ENCODE measurements at regions not wholly inside any gene's neighbourhood (a gene's known extent, or its start where the extent isn't known, plus 50 kb on each side); places are given as distances from the start of the nearest gene placed in this dataset.

GRCh38 chr18:38963943-38964660 is 1398.5 kb upstream of the CELF4 start:
- no peak for ATAC-seq
- H3K36me3 Mint-ChIP-seq, result no peaks in the 10 kb centered on the region
- no peaks in the 10 kb centered on the region for H3K4me1 Mint-ChIP-seq
- intact Hi-C loops (cut with micrococcal nuclease), result no loop called here
- no peaks in the 10 kb centered on the region for H3K27me3 Mint-ChIP-seq (ENCODE audit: low read depth in 2 of 2)
- H3K4me3 Mint-ChIP-seq, result no peak overlapping the region
- no peak overlapping the region for H3K27ac Mint-ChIP-seq
- no peak overlapping the region for H3K27ac ChIP-seq (ENCODE audit: low read length)
- DNase-seq, result no peak
- H3K9me3 ChIP-seq (ENCODE audit: control insufficient read depth, insufficient read depth, low read length), result no peaks in the 10 kb centered on the region
- H3K4me3 ChIP-seq (ENCODE audit: low read length), result no peak overlapping the region
- peaks cover 6 to 23% of the 10 kb centered on the region in 2 donors for H3K9me3 Mint-ChIP-seq
- no peaks in the 10 kb centered on the region for H3K4me1 ChIP-seq (ENCODE audit: control insufficient read depth, insufficient read depth, low read length)
- WGBS (ENCODE audit: insufficient coverage), result 80% methylated on average over 1 of the region's 3 CpGs
- no peaks in the 10 kb centered on the region for H3K36me3 ChIP-seq (ENCODE audit: control insufficient read depth, insufficient read depth, low read length)
- TF ChIP-seq, protein P1, sequence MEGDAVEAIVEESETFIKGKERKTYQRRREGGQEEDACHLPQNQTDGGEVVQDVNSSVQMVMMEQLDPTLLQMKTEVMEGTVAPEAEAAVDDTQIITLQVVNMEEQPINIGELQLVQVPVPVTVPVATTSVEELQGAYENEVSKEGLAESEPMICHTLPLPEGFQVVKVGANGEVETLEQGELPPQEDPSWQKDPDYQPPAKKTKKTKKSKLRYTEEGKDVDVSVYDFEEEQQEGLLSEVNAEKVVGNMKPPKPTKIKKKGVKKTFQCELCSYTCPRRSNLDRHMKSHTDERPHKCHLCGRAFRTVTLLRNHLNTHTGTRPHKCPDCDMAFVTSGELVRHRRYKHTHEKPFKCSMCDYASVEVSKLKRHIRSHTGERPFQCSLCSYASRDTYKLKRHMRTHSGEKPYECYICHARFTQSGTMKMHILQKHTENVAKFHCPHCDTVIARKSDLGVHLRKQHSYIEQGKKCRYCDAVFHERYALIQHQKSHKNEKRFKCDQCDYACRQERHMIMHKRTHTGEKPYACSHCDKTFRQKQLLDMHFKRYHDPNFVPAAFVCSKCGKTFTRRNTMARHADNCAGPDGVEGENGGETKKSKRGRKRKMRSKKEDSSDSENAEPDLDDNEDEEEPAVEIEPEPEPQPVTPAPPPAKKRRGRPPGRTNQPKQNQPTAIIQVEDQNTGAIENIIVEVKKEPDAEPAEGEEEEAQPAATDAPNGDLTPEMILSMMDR (IDR thresholded peaks at IDR 0.05), result no peak
- H3K27me3 ChIP-seq (ENCODE audit: control insufficient read depth, insufficient read depth, low read length), result no peaks in the 10 kb centered on the region

DNA sequence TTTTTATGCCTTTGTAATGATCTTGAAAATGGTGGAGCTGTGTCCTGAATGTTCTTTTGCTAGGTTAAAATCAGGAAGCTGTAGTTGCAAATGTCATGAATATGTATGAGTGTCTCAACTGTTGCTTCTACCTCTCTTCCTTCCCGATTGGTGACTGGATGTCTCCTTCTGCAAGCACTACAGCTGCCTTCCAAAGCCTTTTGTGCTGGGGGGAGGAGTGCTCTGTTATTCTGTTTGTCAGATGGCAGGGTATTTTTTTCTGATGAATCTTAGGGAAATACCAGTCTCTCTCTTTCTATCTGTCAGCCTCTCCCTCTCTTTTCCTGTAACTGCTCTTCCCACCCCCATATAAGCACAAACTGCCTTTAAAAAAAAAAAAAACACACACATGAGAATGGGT is 1396.3 kb upstream of the CELF4 start:
- TF ChIP-seq, protein P1 (IDR thresholded peaks at IDR 0.05), result no peak
- Histone ChIP-seq H3K4me1 (ENCODE audit: control insufficient read depth, insufficient read depth, low read length) (no peaks in the 10 kb centered on the region), H3K27me3 (ENCODE audit: control insufficient read depth, insufficient read depth, low read length) (no peaks in the 10 kb centered on the region), H3K36me3 (ENCODE audit: control insufficient read depth, insufficient read depth, low read length) (no peaks in the 10 kb centered on the region), H3K9me3 (ENCODE audit: control insufficient read depth, insufficient read depth, low read length) (no peaks in the 10 kb centered on the region), H3K27ac (ENCODE audit: low read length) (no peak overlapping the region), H3K4me3 (ENCODE audit: low read length) (no peak overlapping the region)
- Mint-ChIP-seq H3K36me3 (no peaks in the 10 kb centered on the region), H3K9me3 (peaks cover 6 to 19% of the 10 kb centered on the region in 2 donors), H3K4me3 (no peak overlapping the region), H3K27me3 (ENCODE audit: low read depth in 2 of 2) (no peaks in the 10 kb centered on the region), H3K4me1 (no peaks in the 10 kb centered on the region), H3K27ac (no peak overlapping the region)
- no peak for DNase-seq
- intact Hi-C loops (cut with micrococcal nuclease), result no loop called here
- 100% methylated on average over 1 of the region's 1 CpG for WGBS (ENCODE audit: insufficient coverage)
- ATAC-seq, result no peak

GRCh38 chr18:38957736-38958135 is 1392.1 kb upstream of the CELF4 start:
- H3K4me1 Mint-ChIP-seq, result no peaks in the 10 kb centered on the region
- H3K4me1 ChIP-seq (ENCODE audit: control insufficient read depth, insufficient read depth, low read length), result no peaks in the 10 kb centered on the region
- no peak overlapping the region for H3K27ac ChIP-seq (ENCODE audit: low read length)
- intact Hi-C loops (cut with micrococcal nuclease), result no loop called here
- H3K4me3 ChIP-seq (ENCODE audit: low read length), result no peak overlapping the region
- ATAC-seq (no peak), DNase-seq (no peak)
- no peaks in the 10 kb centered on the region for H3K27me3 Mint-ChIP-seq (ENCODE audit: low read depth in 2 of 2)
- no peaks in the 10 kb centered on the region for H3K36me3 ChIP-seq (ENCODE audit: control insufficient read depth, insufficient read depth, low read length)
- H3K9me3 ChIP-seq (ENCODE audit: control insufficient read depth, insufficient read depth, low read length), result no peaks in the 10 kb centered on the region
- H3K27me3 ChIP-seq (ENCODE audit: control insufficient read depth, insufficient read depth, low read length), result no peaks in the 10 kb centered on the region
- no peaks in the 10 kb centered on the region for H3K36me3 Mint-ChIP-seq
- WGBS (ENCODE audit: insufficient coverage), result no CpG with 5 or more reads among the region's 1 CpG
- H3K4me3 Mint-ChIP-seq, result no peak overlapping the region
- peaks cover 0 to 15% of the 10 kb centered on the region in 2 donors for H3K9me3 Mint-ChIP-seq
- TF ChIP-seq, protein P1 (IDR thresholded peaks at IDR 0.05), result no peak
- H3K27ac Mint-ChIP-seq, result no peak overlapping the region

DNA sequence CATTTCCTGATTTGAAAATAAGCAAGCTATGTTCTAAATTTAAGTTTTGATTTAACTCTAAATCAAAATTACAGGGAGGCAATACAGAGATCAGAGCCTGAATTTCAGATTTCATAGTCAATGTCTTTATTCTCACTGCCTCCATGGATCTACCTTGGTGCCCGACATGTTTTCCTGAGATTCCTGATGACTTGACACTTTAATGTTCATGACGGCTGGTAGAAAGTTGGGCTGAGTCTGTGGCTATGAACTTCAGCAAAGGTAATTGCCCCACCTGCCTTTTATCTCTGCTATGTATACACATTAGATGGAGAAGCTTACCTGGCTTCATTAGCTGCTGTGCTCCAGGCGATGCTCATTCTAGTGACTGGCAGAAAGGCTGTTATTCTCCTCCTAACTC is 1390.5 kb upstream of the CELF4 start:
- no peak overlapping the region for H3K4me3 ChIP-seq (ENCODE audit: low read length)
- Mint-ChIP-seq H3K27ac (no peak overlapping the region), H3K27me3 (ENCODE audit: low read depth in 2 of 2) (no peaks in the 10 kb centered on the region), H3K4me3 (no peak overlapping the region), H3K9me3 (peaks cover 2 to 7% of the 10 kb centered on the region in 2 donors), H3K4me1 (no peaks in the 10 kb centered on the region), H3K36me3 (no peaks in the 10 kb centered on the region)
- ATAC-seq, result no peak
- no peak for DNase-seq
- no peaks in the 10 kb centered on the region for H3K4me1 ChIP-seq (ENCODE audit: control insufficient read depth, insufficient read depth, low read length)
- H3K9me3 ChIP-seq (ENCODE audit: control insufficient read depth, insufficient read depth, low read length), result no peaks in the 10 kb centered on the region
- H3K27me3 ChIP-seq (ENCODE audit: control insufficient read depth, insufficient read depth, low read length), result no peaks in the 10 kb centered on the region
- H3K27ac ChIP-seq (ENCODE audit: low read length), result no peak overlapping the region
- intact Hi-C loops (cut with micrococcal nuclease), result no loop called here
- H3K36me3 ChIP-seq (ENCODE audit: control insufficient read depth, insufficient read depth, low read length), result no peaks in the 10 kb centered on the region
- 95% methylated on average over 3 of the region's 3 CpGs for WGBS (ENCODE audit: insufficient coverage)
- TF ChIP-seq, protein P1 (IDR thresholded peaks at IDR 0.05), result no peak
